Activated CD8-positive, alpha-beta memory T cell treated with anti-CD3 and anti-CD28 coated beads, Interleukin-2, amount 50 U/mL, for 1 hour (primary cell): ENCODE measurements at regions not wholly inside any gene's neighbourhood (a gene's known extent, or its start where the extent isn't known, plus 50 kb on each side); places are given as distances from the start of the nearest gene placed in this dataset.
"Not testable (repeated sequence)": the region's sequence is repeated elsewhere in the genome, so short reads cannot be mapped to it uniquely, and the experiment has no call there.

Experiments used
- DNase-seq: peaks from one replicate; pipeline ENCODE4 v3.0.0-alpha.2; 2020; ENCODE audit errors: extremely low read depth

DNA sequence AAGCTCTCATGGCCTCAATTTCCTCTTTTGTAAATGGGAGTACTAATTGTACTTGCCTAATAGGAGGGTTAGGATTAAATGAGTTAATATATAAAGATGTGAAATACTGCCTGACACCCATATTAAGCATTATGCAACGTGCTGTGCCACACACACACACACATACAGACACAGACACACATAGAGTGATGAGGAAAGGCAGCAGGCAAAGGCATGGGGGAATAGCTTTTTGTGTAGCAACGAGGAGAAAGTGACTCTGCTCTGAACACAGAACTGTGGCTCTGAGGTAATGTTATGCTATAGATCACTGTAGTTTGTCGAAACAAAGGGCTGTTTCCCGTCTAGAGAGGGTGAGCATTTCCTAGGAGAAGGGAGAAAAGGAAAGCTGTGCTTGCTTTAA, 233.3 kb upstream of the SLCO3A1 start:
- DNase-seq: no peak

DNA sequence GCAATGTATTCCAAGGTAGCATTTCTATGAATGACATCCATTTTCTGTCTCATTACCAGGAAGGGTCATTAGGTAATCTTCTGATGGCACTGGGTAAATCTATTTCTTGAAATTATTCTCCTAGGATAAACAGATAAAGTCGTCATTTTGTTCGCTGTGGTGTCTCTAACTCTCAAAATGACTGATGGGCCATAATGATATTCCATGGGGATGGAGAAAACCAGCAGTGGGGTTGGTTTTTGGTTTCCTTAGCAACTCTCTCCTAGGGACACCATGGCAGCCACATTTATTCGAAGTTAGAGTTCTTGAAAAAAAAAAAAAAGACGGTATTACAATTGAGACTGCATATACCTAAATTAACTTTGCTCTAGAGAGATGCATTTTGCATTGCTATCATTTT, 231.3 kb upstream of the SLCO3A1 start:
- DNase-seq: no peak

GRCh38 chr15:91622711-91623342, 230.7 kb upstream of the SLCO3A1 start:
- no peak for DNase-seq

DNA sequence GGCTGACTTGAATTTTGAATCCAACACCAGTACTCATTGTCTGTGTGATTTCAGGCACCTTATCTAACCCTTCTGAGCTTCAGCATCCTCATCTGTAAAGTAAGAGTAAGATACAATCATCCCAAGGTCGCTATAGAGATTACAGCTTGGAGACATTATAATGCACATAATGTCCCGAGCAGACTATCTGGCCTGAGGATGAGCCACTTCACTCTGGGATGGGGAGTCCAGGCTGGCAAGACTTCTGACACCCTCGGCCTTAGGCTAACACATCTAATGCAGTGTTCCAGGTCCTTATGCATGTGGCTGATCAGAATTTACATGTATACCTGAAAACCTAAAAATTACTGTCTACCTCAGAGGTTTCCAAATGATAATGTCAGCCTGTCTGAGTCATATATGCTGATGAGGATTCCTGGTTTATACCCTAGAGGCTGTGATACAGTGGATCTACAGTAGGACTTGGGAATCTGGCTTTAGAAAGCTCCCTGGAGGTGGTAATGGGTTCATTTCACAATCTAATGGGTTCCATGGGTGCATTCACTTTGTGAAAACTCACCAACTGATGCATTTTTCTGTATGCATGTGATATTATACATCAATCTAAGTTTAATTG, 229.0 kb upstream of the SLCO3A1 start:
- DNase-seq: no peak

- no peak for DNase-seq
Observed at GRCh38 chr15:91625506-91625905, 228.0 kb upstream of the SLCO3A1 start.

- DNase-seq: no peak
Observed at GRCh38 chr15:91627473-91628278, 225.8 kb upstream of the SLCO3A1 start.

GRCh38 chr15:91630090-91630489, 223.4 kb upstream of the SLCO3A1 start:
- DNase-seq: no peak

GRCh38 chr15:91632176-91632575, 221.3 kb upstream of the SLCO3A1 start:
- no peak for DNase-seq

DNA sequence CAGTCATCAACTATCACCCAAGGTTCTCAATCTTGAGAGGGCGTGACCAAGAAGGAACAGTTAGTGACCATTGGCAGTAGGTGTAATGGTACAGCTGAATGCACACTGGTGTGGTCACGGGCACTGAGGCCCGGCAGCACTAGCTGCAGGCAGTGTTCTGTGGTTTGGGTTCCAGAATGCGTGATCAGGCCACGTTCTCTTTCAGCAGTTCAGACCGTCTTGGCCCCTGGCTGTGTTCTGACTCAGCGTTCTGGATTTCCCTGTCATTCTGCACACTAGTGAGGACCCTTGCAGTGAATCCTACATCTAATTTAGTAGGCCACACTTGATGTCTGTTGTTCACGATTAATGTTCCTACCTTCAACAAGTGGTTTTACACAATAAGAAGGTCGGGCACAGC, 220.5 kb upstream of the SLCO3A1 start:
- DNase-seq: no peak

GRCh38 chr15:91634179-91634578, 219.3 kb upstream of the SLCO3A1 start:
- no peak for DNase-seq

DNA sequence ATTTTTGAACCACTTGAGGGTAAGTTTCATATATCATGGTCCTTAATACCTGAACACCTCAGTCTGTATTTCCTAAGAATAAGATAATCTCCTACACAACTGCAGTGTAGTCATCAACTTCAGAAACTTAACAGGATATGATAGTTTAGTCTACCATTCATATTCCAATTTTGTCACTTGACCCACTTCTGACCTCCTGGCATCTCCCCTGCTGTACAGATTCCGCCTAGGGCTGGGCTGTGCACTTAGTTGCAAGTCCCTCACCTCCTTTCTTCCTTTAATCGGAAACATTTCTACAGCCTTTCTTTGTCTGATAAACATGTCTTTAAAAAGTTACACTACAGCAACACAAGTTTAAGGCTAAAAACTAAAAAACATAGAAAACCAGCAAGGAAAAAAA, 218.4 kb upstream of the SLCO3A1 start:
- DNase-seq: no peak

DNA sequence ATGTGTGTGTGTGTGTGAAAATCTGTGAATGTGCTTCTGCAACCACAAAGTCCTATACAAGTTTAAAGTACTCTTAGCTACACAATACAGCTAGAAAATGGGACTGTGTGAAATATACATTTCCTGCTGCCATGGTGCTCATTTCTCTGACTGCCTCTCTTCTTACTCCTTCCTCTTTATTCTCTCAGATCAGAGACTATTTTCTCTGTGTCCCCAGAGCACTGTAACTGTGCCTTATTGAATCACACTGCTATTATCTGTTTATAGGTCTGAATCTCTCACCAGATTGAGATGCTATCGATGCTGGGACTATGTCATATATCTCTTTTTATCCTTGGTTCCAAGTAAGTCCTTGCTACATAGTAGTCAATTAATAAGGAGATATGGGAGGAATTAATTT, 217.9 kb upstream of the SLCO3A1 start:
- no peak for DNase-seq

GRCh38 chr15:91649016-91649415, 204.5 kb upstream of the SLCO3A1 start:
- DNase-seq: no peak

DNA sequence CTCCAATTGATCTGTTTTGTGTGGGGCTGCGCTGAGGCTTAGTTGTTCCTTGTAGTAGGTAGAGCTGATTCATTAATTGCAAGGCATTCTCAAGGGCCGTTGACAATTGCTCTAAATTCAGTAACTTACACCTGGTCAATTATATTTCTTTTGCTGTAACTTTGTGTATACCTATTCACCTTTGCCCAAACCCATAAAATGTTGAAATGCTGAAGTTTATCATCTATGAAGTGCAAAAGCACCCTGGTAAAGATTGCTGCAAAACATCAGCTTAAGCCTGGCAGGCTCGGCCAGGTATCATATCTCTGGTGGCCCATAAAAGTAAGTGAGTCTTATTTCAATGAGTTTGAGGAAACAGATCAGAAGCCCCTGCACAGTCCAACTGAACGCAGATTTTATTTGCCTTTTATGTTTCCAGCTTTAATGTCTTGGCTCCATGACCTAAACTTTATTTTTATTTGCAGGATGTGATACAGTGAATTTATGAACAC, 203.6 kb upstream of the SLCO3A1 start:
- no peak for DNase-seq

DNA sequence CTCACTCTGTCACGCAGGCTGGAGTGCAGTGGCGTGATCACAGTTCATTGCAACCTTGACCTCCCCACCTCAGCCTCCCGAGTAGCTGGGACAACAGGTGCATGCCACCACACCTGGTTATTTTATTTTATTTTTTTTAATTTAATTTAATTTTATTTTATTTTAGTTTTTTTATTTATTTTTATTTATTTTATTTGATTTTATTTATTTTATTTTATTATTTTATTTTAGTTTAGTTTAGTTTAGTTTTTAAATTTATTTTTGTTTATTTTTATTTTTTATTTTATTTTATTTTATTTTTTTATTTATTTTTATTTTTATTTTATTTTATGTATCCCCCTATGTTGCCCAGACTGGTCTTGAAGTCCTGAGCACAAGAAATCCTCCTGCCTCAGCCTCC, 202.3 kb upstream of the SLCO3A1 start:
- DNase-seq: no peak

GRCh38 chr15:91652610-91653207, 200.8 kb upstream of the SLCO3A1 start:
- no peak for DNase-seq

DNA sequence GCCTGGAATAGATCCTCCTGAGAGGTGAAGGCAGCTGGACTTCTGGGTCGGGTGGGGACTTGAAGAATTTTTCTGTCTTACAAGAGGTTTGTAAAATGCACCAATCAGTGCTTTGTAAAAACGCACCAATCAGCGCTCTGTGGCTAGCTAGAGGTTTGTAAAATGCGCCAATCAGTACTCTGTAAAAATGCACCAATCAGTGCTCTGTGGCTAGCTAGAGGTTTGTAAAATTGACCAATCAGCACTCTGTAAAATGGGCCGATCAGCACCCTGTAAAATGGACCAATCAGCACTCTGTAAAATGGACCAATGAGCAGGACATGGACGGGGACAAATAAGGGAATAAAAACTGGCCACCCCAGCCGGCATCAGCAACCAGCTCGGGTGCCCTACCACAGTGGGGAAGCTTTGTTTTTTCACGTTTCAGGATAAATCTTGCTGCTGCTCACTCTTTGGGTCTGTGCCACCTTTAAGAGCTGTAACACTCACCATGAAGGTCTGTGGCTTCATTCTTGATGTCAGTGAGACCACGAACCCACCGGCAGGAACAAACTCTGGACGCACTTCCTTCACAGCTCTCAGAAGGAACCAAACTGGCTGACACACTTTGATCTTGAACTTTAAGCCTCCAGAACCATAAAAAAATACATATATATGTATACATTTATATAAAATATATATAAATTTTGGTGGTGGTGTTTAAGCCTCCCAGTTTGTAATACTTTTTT, 197.8 kb upstream of the SLCO3A1 start:
- not testable (repeated sequence) for DNase-seq

GRCh38 chr15:91660174-91660649, 193.3 kb upstream of the SLCO3A1 start:
- no peak for DNase-seq

GRCh38 chr15:91664224-91664836, 189.2 kb upstream of the SLCO3A1 start:
- no peak for DNase-seq

- no peak for DNase-seq
Observed at GRCh38 chr15:91665212-91665611, 188.3 kb upstream of the SLCO3A1 start.

- DNase-seq: no peak
Observed at GRCh38 chr15:91668370-91668769, 185.1 kb upstream of the SLCO3A1 start.
